ENCODE measurements at regions not wholly inside any gene's neighbourhood (a gene's known extent, or its start where the extent isn't known, plus 50 kb on each side); places are given as distances from the start of the nearest gene placed in this dataset.

- Histone ChIP-seq H2BK120ac (ENCODE audit: insufficient read depth, low read length, poor library complexity) (no peak overlapping the region), H3K9ac (ENCODE audit: low read length) (no peak overlapping the region), H4K91ac (ENCODE audit: low read depth, low read length) (no peak overlapping the region), H3K9me3 (ENCODE audit: insufficient read depth, low read depth, low read length) (no peaks in the 10 kb centered on the region), H2AK5ac (ENCODE audit: low read length) (no peak overlapping the region), H4K12ac (ENCODE audit: low read depth, low read length) (no peak overlapping the region), H3K36me3 (ENCODE audit: control insufficient read depth in 1 of 2, insufficient read depth in 2 of 2, low read length in 2 of 2) (no peaks in the 10 kb centered on the region), H3K4me2 (ENCODE audit: low read length) (no peak overlapping the region), H4K8ac (ENCODE audit: low read depth, low read length) (no peak overlapping the region), H3K79me1 (ENCODE audit: low read length) (no peaks in the 10 kb centered on the region), H3K14ac (ENCODE audit: low read length) (no peak overlapping the region), H3K18ac (ENCODE audit: low read length) (no peak overlapping the region), H3K27ac (ENCODE audit: low read depth, low read length) (no peak overlapping the region), H3K4me3 (ENCODE audit: low read depth, low read length) (no peak overlapping the region), H3K79me2 (ENCODE audit: control insufficient read depth, insufficient read depth, low read length, poor library complexity) (no peaks in the 10 kb centered on the region), H3K23ac (ENCODE audit: low read length) (no peak overlapping the region), H3K4ac (ENCODE audit: low read depth, low read length) (no peak overlapping the region), H2BK12ac (ENCODE audit: low read length) (no peak overlapping the region), H3K27me3 (ENCODE audit: insufficient read depth, low read length) (no peaks in the 10 kb centered on the region), H2AFZ (ENCODE audit: insufficient read depth, low read length, poor library complexity) (no peak overlapping the region), H2BK5ac (ENCODE audit: low read depth, low read length, poor library complexity) (no peak overlapping the region), H3K4me1 (ENCODE audit: control insufficient read depth in 1 of 2, insufficient read depth in 2 of 2, low read length in 2 of 2) (no peaks in the 10 kb centered on the region)
- no peak for DNase-seq
- WGBS (ENCODE audit: extremely low coverage, insufficient coverage, insufficient read length), result no CpG with 5 or more reads among the region's 1 CpG
Measured at GRCh38 chr7:113775401-113775800, 143.4 kb downstream of the PPP1R3A start.

DNA sequence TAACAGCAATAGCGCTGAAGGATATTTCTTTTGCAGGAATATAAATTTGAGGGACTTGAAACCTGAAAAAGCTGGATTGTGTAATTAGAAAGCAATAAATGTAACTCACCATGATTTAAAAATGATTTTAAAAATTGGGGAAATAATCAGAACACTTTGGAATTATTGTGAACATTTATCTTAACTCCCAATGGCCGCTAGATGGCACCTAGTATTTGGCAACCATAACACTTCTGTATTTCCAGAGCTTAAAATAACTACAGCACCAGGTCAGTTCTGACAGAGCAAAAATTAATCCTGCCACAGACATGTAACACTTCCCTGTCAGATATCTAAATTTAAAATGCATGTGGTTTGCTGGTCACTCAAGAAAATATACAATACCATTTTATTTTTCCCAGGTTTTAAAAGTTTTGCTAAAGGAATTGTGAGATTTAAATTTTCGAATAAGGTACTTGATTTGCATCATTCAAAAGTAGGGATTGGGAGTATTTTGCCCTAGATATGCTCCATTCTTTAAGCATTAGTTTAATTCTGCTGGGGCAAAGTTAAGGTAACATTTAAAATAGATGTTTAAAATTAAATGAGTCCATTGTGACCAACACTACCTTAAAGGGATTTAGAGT lies 144.5 kb downstream of the PPP1R3A start:
- H3K23ac ChIP-seq (ENCODE audit: low read length), result no peak overlapping the region
- H3K27me3 ChIP-seq (ENCODE audit: insufficient read depth, low read length), result no peaks in the 10 kb centered on the region
- H4K12ac ChIP-seq (ENCODE audit: low read depth, low read length), result no peak overlapping the region
- H3K4ac ChIP-seq (ENCODE audit: low read depth, low read length), result no peak overlapping the region
- H2BK5ac ChIP-seq (ENCODE audit: low read depth, low read length, poor library complexity), result no peak overlapping the region
- H3K4me2 ChIP-seq (ENCODE audit: low read length), result no peak overlapping the region
- H3K79me1 ChIP-seq (ENCODE audit: low read length), result no peaks in the 10 kb centered on the region
- H3K14ac ChIP-seq (ENCODE audit: low read length), result no peak overlapping the region
- H2AK5ac ChIP-seq (ENCODE audit: low read length), result no peak overlapping the region
- peak in 1 of 2 donors; percentile 52 for DNase-seq
- H3K18ac ChIP-seq (ENCODE audit: low read length), result no peak overlapping the region
- WGBS (ENCODE audit: extremely low coverage, insufficient coverage, insufficient read length), result no CpG with 5 or more reads among the region's 3 CpGs
- H4K91ac ChIP-seq (ENCODE audit: low read depth, low read length), result no peak overlapping the region
- H2AFZ ChIP-seq (ENCODE audit: insufficient read depth, low read length, poor library complexity), result no peak overlapping the region
- no peak overlapping the region for H4K8ac ChIP-seq (ENCODE audit: low read depth, low read length)
- no peak overlapping the region for H2BK120ac ChIP-seq (ENCODE audit: insufficient read depth, low read length, poor library complexity)
- no peak overlapping the region for H2BK12ac ChIP-seq (ENCODE audit: low read length)
- no peak overlapping the region for H3K4me3 ChIP-seq (ENCODE audit: low read depth, low read length)
- no peaks in the 10 kb centered on the region for H3K9me3 ChIP-seq (ENCODE audit: insufficient read depth, low read depth, low read length)
- H3K36me3 ChIP-seq (ENCODE audit: control insufficient read depth in 1 of 2, insufficient read depth in 2 of 2, low read length in 2 of 2), result no peaks in the 10 kb centered on the region
- no peaks in the 10 kb centered on the region for H3K79me2 ChIP-seq (ENCODE audit: control insufficient read depth, insufficient read depth, low read length, poor library complexity)
- H3K9ac ChIP-seq (ENCODE audit: low read length), result no peak overlapping the region
- H3K4me1 ChIP-seq (ENCODE audit: control insufficient read depth in 1 of 2, insufficient read depth in 2 of 2, low read length in 2 of 2), result no peaks in the 10 kb centered on the region
- H3K27ac ChIP-seq (ENCODE audit: low read depth, low read length), result no peak overlapping the region

GRCh38 chr7:113770146-113770738 lies 148.6 kb downstream of the PPP1R3A start:
- Histone ChIP-seq H4K8ac (ENCODE audit: low read depth, low read length) (no peak overlapping the region), H3K4me1 (ENCODE audit: control insufficient read depth in 1 of 2, insufficient read depth in 2 of 2, low read length in 2 of 2) (no peaks in the 10 kb centered on the region), H2BK12ac (ENCODE audit: low read length) (no peak overlapping the region), H3K79me2 (ENCODE audit: control insufficient read depth, insufficient read depth, low read length, poor library complexity) (no peaks in the 10 kb centered on the region), H2AFZ (ENCODE audit: insufficient read depth, low read length, poor library complexity) (no peak overlapping the region), H2AK5ac (ENCODE audit: low read length) (no peak overlapping the region), H3K79me1 (ENCODE audit: low read length) (no peaks in the 10 kb centered on the region), H3K14ac (ENCODE audit: low read length) (no peak overlapping the region), H2BK120ac (ENCODE audit: insufficient read depth, low read length, poor library complexity) (no peak overlapping the region), H3K27me3 (ENCODE audit: insufficient read depth, low read length) (no peaks in the 10 kb centered on the region), H4K91ac (ENCODE audit: low read depth, low read length) (no peak overlapping the region), H3K4ac (ENCODE audit: low read depth, low read length) (no peak overlapping the region), H3K4me2 (ENCODE audit: low read length) (no peak overlapping the region), H3K4me3 (ENCODE audit: low read depth, low read length) (no peak overlapping the region), H3K36me3 (ENCODE audit: control insufficient read depth in 1 of 2, insufficient read depth in 2 of 2, low read length in 2 of 2) (no peaks in the 10 kb centered on the region), H2BK5ac (ENCODE audit: low read depth, low read length, poor library complexity) (no peak overlapping the region), H3K27ac (ENCODE audit: low read depth, low read length) (no peak overlapping the region), H3K9ac (ENCODE audit: low read length) (peak overlapping the region; percentile 51), H3K9me3 (ENCODE audit: insufficient read depth, low read depth, low read length) (no peaks in the 10 kb centered on the region), H3K23ac (ENCODE audit: low read length) (no peak overlapping the region), H4K12ac (ENCODE audit: low read depth, low read length) (no peak overlapping the region), H3K18ac (ENCODE audit: low read length) (no peak overlapping the region)
- no CpG with 5 or more reads among the region's 12 CpGs for WGBS (ENCODE audit: extremely low coverage, insufficient coverage, insufficient read length)
- no peak for DNase-seq

DNA sequence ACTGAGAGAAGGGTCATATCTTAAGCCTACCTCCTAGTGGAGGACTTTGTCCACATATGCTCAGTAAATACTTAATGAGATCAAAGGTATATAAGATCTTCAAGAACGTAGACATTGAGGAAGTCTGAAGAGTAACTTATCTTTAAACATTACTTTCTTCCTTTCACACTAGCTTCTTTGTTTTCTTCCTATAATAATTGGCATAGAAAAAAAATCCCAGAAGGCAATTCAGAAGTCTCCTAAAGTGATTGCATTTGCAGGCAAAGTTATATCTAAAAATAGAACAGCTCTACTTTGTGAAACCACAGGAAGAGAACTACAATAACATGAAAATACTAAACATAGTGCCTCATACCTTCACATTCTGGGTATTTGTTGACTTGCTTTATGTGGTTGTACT lies 150.4 kb downstream of the PPP1R3A start:
- no peaks in the 10 kb centered on the region for H3K79me2 ChIP-seq (ENCODE audit: control insufficient read depth, insufficient read depth, low read length, poor library complexity)
- no peak overlapping the region for H2AFZ ChIP-seq (ENCODE audit: insufficient read depth, low read length, poor library complexity)
- no peaks in the 10 kb centered on the region for H3K79me1 ChIP-seq (ENCODE audit: low read length)
- no peaks in the 10 kb centered on the region for H3K27me3 ChIP-seq (ENCODE audit: insufficient read depth, low read length)
- H3K4me3 ChIP-seq (ENCODE audit: low read depth, low read length), result no peak overlapping the region
- no peaks in the 10 kb centered on the region for H3K9me3 ChIP-seq (ENCODE audit: insufficient read depth, low read depth, low read length)
- H2BK12ac ChIP-seq (ENCODE audit: low read length), result no peak overlapping the region
- H3K36me3 ChIP-seq (ENCODE audit: control insufficient read depth in 1 of 2, insufficient read depth in 2 of 2, low read length in 2 of 2), result no peaks in the 10 kb centered on the region
- no peak overlapping the region for H4K8ac ChIP-seq (ENCODE audit: low read depth, low read length)
- no peak overlapping the region for H3K23ac ChIP-seq (ENCODE audit: low read length)
- no peak overlapping the region for H2AK5ac ChIP-seq (ENCODE audit: low read length)
- H4K91ac ChIP-seq (ENCODE audit: low read depth, low read length), result no peak overlapping the region
- no peak overlapping the region for H2BK5ac ChIP-seq (ENCODE audit: low read depth, low read length, poor library complexity)
- no peak overlapping the region for H3K27ac ChIP-seq (ENCODE audit: low read depth, low read length)
- H3K4me1 ChIP-seq (ENCODE audit: control insufficient read depth in 1 of 2, insufficient read depth in 2 of 2, low read length in 2 of 2), result no peaks in the 10 kb centered on the region
- H3K9ac ChIP-seq (ENCODE audit: low read length), result no peak overlapping the region
- DNase-seq, result no peak
- no peak overlapping the region for H3K18ac ChIP-seq (ENCODE audit: low read length)
- no peak overlapping the region for H3K4me2 ChIP-seq (ENCODE audit: low read length)
- H4K12ac ChIP-seq (ENCODE audit: low read depth, low read length), result no peak overlapping the region
- H3K4ac ChIP-seq (ENCODE audit: low read depth, low read length), result no peak overlapping the region
- no peak overlapping the region for H3K14ac ChIP-seq (ENCODE audit: low read length)
- no CpG with 5 or more reads among the region's 1 CpG for WGBS (ENCODE audit: extremely low coverage, insufficient coverage, insufficient read length)
- no peak overlapping the region for H2BK120ac ChIP-seq (ENCODE audit: insufficient read depth, low read length, poor library complexity)
